OCI-LY1 (cell line): ENCODE measurements at regions not wholly inside any gene's neighbourhood (a gene's known extent, or its start where the extent isn't known, plus 50 kb on each side); places are given as distances from the start of the nearest gene placed in this dataset.

Experiments used
- H2AFZ ChIP-seq: fragments of 200-600 bp; sonication (generic), shearing (Covaris generic); 2 replicates; pipeline ENCODE4 v1.6.0; 2014; ENCODE audit warnings: antibody characterized with exemption, mild to moderate bottlenecking, low read length
- H3F3A ChIP-seq: fragments of 200-600 bp; sonication (generic), shearing (Covaris generic); 2 replicates; pipeline ENCODE4 v1.6.0; 2014; ENCODE audit warnings: mild to moderate bottlenecking, antibody characterized with exemption, low read length, moderate library complexity; ENCODE audit not compliant: insufficient read depth
- H3K27ac ChIP-seq: fragments of 200-600 bp; sonication (generic); 2 replicates; pipeline ENCODE4 v1.5.1; 2014; ENCODE audit warnings: low read length, mixed run types, mild to moderate bottlenecking, low read depth; ENCODE audit not compliant: poor library complexity, severe bottlenecking
- H3K27me3 ChIP-seq: fragments of 200-600 bp; sonication (generic); 2 replicates; pipeline ENCODE4 v1.6.0; 2014; ENCODE audit warnings: antibody characterized with exemption, mild to moderate bottlenecking, low read length, moderate library complexity; ENCODE audit not compliant: insufficient read depth
- H3K36me3 ChIP-seq: fragments of 200-600 bp; sonication (generic); 2 replicates; pipeline ENCODE4 v1.6.1; 2014; ENCODE audit warnings: mild to moderate bottlenecking, antibody characterized with exemption, low read length, moderate library complexity, mixed read lengths; ENCODE audit not compliant: insufficient read depth
- H3K4me1 ChIP-seq: fragments of 200-600 bp; sonication (generic); 2 replicates; pipeline ENCODE4 v1.5.1; 2014; ENCODE audit warnings: mild to moderate bottlenecking, low read length, moderate library complexity; ENCODE audit not compliant: insufficient read depth, severe bottlenecking
- H3K4me2 ChIP-seq: fragments of 200-600 bp; sonication (generic), shearing (Covaris generic); 2 replicates; pipeline ENCODE4 v1.6.1; 2014; ENCODE audit warnings: low read length
- H3K4me3 ChIP-seq: fragments of 200-600 bp; sonication (generic); 2 replicates; pipeline ENCODE4 v1.5.1; 2014; ENCODE audit warnings: low read length, low read depth, mild to moderate bottlenecking, mixed read lengths; ENCODE audit not compliant: poor library complexity, severe bottlenecking
- H3K79me2 ChIP-seq: fragments of 200-600 bp; shearing (Covaris generic); 2 replicates; pipeline ENCODE4 v1.6.1; 2016; ENCODE audit warnings: mixed run types, low read length, mixed read lengths; ENCODE audit not compliant: insufficient read depth
- H3K9ac ChIP-seq: fragments of 200-600 bp; sonication (generic), shearing (Covaris generic); 2 replicates; pipeline ENCODE4 v1.6.1; 2014; ENCODE audit warnings: mild to moderate bottlenecking, low read length, mixed read lengths
- H3K9me2 ChIP-seq: fragments of 200-600 bp; sonication (generic), shearing (Covaris generic); 2 replicates; pipeline ENCODE4 v1.6.1; 2014; ENCODE audit warnings: low read depth, mild to moderate bottlenecking, low read length, mixed read lengths
- H3K9me3 ChIP-seq: fragments of 200-600 bp; shearing (Covaris generic); 2 replicates; pipeline ENCODE4 v1.6.1; 2014; ENCODE audit warnings: low read length, mixed read lengths
- H4K20me1 ChIP-seq: fragments of 200-600 bp; sonication (generic), shearing (Covaris generic); 2 replicates; pipeline ENCODE4 v1.6.0; 2016; ENCODE audit warnings: mild to moderate bottlenecking, low read length; ENCODE audit not compliant: insufficient read depth
- CTCF ChIP-seq: fragments of 200-600 bp; sonication (generic), shearing (Covaris generic); IDR thresholded peaks from 2 replicates; pipeline ENCODE4 v1.5.1; 2017; ENCODE audit warnings: mild to moderate bottlenecking, antibody characterized with exemption, low read length, moderate library complexity, mixed read lengths
- EZH2 ChIP-seq: fragments of 200-600 bp; sonication (generic), shearing (Covaris generic); IDR thresholded peaks from 2 replicates; pipeline ENCODE4 v1.8.0; 2017; ENCODE audit warnings: borderline replicate concordance, mixed run types, mild to moderate bottlenecking, antibody characterized with exemption, low read length, moderate library complexity, mixed read lengths

GRCh38 chr11:109728056-109728455, 306.1 kb downstream of the C11orf87 start:
- Histone ChIP-seq H3K4me2 (no peak overlapping the region), H4K20me1 (no peaks in the 10 kb centered on the region), H2AFZ (no peak overlapping the region), H3K9me3 (no peaks in the 10 kb centered on the region), H3K4me3 (no peak overlapping the region), H3K79me2 (no peaks in the 10 kb centered on the region), H3K27me3 (no peaks in the 10 kb centered on the region), H3K36me3 (no peaks in the 10 kb centered on the region), H3K9me2 (no peaks in the 10 kb centered on the region), H3K4me1 (no peaks in the 10 kb centered on the region), H3K9ac (no peak overlapping the region), H3K27ac (no peak overlapping the region), H3F3A (no peaks in the 10 kb centered on the region)
- TF ChIP-seq EZH2 (no peak), CTCF (no peak)

- Histone ChIP-seq H3K36me3 (no peaks in the 10 kb centered on the region), H3K9ac (no peak overlapping the region), H4K20me1 (no peaks in the 10 kb centered on the region), H3F3A (no peaks in the 10 kb centered on the region), H3K4me3 (no peak overlapping the region), H3K27ac (no peak overlapping the region), H3K4me1 (no peaks in the 10 kb centered on the region), H3K79me2 (no peaks in the 10 kb centered on the region), H3K4me2 (no peak overlapping the region), H3K27me3 (no peaks in the 10 kb centered on the region), H3K9me3 (no peaks in the 10 kb centered on the region), H3K9me2 (no peaks in the 10 kb centered on the region), H2AFZ (no peak overlapping the region)
- TF ChIP-seq CTCF = no peak
- no peak for TF ChIP-seq EZH2
Measured at GRCh38 chr11:109729761-109730160, 307.8 kb downstream of the C11orf87 start.

GRCh38 chr11:109730669-109731068, 308.7 kb downstream of the C11orf87 start:
- H4K20me1 ChIP-seq = no peaks in the 10 kb centered on the region
- no peaks in the 10 kb centered on the region for H3K9me3 ChIP-seq
- no peak overlapping the region for H3K27ac ChIP-seq
- no peak overlapping the region for H3K4me2 ChIP-seq
- no peak for TF ChIP-seq CTCF
- no peak for TF ChIP-seq EZH2
- no peak overlapping the region for H2AFZ ChIP-seq
- H3K27me3 ChIP-seq = no peaks in the 10 kb centered on the region
- no peaks in the 10 kb centered on the region for H3K79me2 ChIP-seq
- no peaks in the 10 kb centered on the region for H3K36me3 ChIP-seq
- H3K4me1 ChIP-seq = no peaks in the 10 kb centered on the region
- no peaks in the 10 kb centered on the region for H3F3A ChIP-seq
- no peaks in the 10 kb centered on the region for H3K9me2 ChIP-seq
- no peak overlapping the region for H3K9ac ChIP-seq
- no peak overlapping the region for H3K4me3 ChIP-seq
